ENCODE measurements at regions not wholly inside any gene's neighbourhood (a gene's known extent, or its start where the extent isn't known, plus 50 kb on each side); places are given as distances from the start of the nearest gene placed in this dataset.

GRCh38 chr3:152056073-152056472, 182.6 kb downstream of the SUCNR1 start:
- TF ChIP-seq, protein P1, sequence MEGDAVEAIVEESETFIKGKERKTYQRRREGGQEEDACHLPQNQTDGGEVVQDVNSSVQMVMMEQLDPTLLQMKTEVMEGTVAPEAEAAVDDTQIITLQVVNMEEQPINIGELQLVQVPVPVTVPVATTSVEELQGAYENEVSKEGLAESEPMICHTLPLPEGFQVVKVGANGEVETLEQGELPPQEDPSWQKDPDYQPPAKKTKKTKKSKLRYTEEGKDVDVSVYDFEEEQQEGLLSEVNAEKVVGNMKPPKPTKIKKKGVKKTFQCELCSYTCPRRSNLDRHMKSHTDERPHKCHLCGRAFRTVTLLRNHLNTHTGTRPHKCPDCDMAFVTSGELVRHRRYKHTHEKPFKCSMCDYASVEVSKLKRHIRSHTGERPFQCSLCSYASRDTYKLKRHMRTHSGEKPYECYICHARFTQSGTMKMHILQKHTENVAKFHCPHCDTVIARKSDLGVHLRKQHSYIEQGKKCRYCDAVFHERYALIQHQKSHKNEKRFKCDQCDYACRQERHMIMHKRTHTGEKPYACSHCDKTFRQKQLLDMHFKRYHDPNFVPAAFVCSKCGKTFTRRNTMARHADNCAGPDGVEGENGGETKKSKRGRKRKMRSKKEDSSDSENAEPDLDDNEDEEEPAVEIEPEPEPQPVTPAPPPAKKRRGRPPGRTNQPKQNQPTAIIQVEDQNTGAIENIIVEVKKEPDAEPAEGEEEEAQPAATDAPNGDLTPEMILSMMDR (conservative IDR thresholded peaks at IDR 0.05; ENCODE audit: low read length) = no peak
- TF ChIP-seq EZH2phosphoT487 (IDR thresholded peaks at IDR 0.05; ENCODE audit: borderline replicate concordance) = no peak

Data from Loucy (cell line).